Liver (tissue), 8 donors: ENCODE measurements at regions not wholly inside any gene's neighbourhood (a gene's known extent, or its start where the extent isn't known, plus 50 kb on each side); places are given as distances from the start of the nearest gene placed in this dataset.

Experiments used
- DNase-seq: peaks from one replicate; pipeline ENCODE4 v3.0.0-alpha.2; 2017; ENCODE audit warnings: low spot score
- H3K27ac ChIP-seq, 2 donors: one replicate each; pipeline ENCODE4 v1.7.0; 2013; ENCODE audit warnings: inconsistent platforms in 2 of 2, low read length in 2 of 2, control low read depth in 1 of 2, low read depth in 1 of 2, mild to moderate bottlenecking in 1 of 2
- H3K27me3 ChIP-seq, 4 donors: one replicate each; pipeline versions ENCODE4 v1.6.1 to v1.7.0; 2013; ENCODE audit warnings: low read length in 3 of 4, inconsistent platforms in 1 of 4, mild to moderate bottlenecking in 1 of 4, moderate library complexity in 1 of 4; ENCODE audit not compliant: control insufficient read depth in 4 of 4, insufficient read depth in 4 of 4
- H3K36me3 ChIP-seq, 4 donors: one replicate each; pipeline versions ENCODE4 v1.6.1 to v1.7.0; 2013; ENCODE audit warnings: low read length in 3 of 4, mild to moderate bottlenecking in 3 of 4, low read depth in 1 of 4, moderate library complexity in 1 of 4; ENCODE audit not compliant: control insufficient read depth in 4 of 4, insufficient read depth in 3 of 4
- H3K4me1 ChIP-seq, 4 donors: one replicate each; pipeline versions ENCODE4 v1.6.1 to v1.7.0; 2013; ENCODE audit warnings: low read length in 3 of 4, mild to moderate bottlenecking in 3 of 4, moderate library complexity in 1 of 4; ENCODE audit not compliant: control insufficient read depth in 4 of 4, insufficient read depth in 4 of 4
- H3K4me3 ChIP-seq, 3 donors: one replicate each; pipeline versions ENCODE4 v1.6.1 to v1.7.0; 2013; ENCODE audit warnings: low read length in 3 of 3, control low read depth in 1 of 3, low read depth in 1 of 3, mild to moderate bottlenecking in 1 of 3
- H3K9ac ChIP-seq, 2 donors: one replicate each; pipeline ENCODE4 v1.7.0; 2013; ENCODE audit warnings: low read length in 2 of 2, mild to moderate bottlenecking in 2 of 2, moderate library complexity in 2 of 2, control low read depth in 1 of 2, low read depth in 1 of 2
- H3K9me3 ChIP-seq, 4 donors: one replicate each; pipeline versions ENCODE4 v1.6.1 to v1.7.0; 2013; ENCODE audit warnings: low read length in 3 of 4; ENCODE audit not compliant: control insufficient read depth in 4 of 4
- EGR1 ChIP-seq, 2 donors: IDR thresholded peaks; 2 replicates each; pipeline ENCODE4 v1.6.1; 2016 to 2018; ENCODE audit warnings: antibody characterized with exemption in 2 of 2, low read depth in 2 of 2
- FOXA1 ChIP-seq: IDR thresholded peaks from 2 replicates; pipeline ENCODE4 v1.6.1; 2016; ENCODE audit warnings: antibody characterized with exemption
- FOXA2 ChIP-seq: IDR thresholded peaks from 2 replicates; pipeline ENCODE4 v1.6.1; 2016; ENCODE audit warnings: antibody characterized with exemption
- GABPA ChIP-seq, 2 donors: IDR thresholded peaks in 1 of 2; conservative IDR thresholded peaks in 1 of 2; 2 replicates each; pipeline ENCODE4 v1.6.1; 2016; ENCODE audit warnings: antibody characterized with exemption in 2 of 2, mild to moderate bottlenecking in 1 of 2, moderate library complexity in 1 of 2
- HNF4A ChIP-seq, 2 donors: conservative IDR thresholded peaks; 2 replicates each; pipeline ENCODE4 v1.6.1; 2016; ENCODE audit warnings: antibody characterized with exemption in 2 of 2, mild to moderate bottlenecking in 2 of 2
- RXRA ChIP-seq, 2 donors: IDR thresholded peaks; 2 replicates each; pipeline ENCODE4 v1.6.1; 2017 to 2018; ENCODE audit warnings: antibody characterized with exemption in 2 of 2, mild to moderate bottlenecking in 1 of 2
- SP1 ChIP-seq: IDR thresholded peaks from 2 replicates; pipeline ENCODE4 v1.6.1; 2018; ENCODE audit warnings: antibody characterized with exemption, mild to moderate bottlenecking
- TAF1 ChIP-seq: conservative IDR thresholded peaks from 2 replicates; pipeline ENCODE4 v1.6.1; 2016; ENCODE audit warnings: antibody characterized with exemption, mild to moderate bottlenecking
- WGBS: extraction: QIAGEN DNeasy Blood & Tissue Kit; methylation state at CpG from one replicate; pipeline ENCODE4 v1.1.7; 2013; 5-methylcytosine and 5-hydroxymethylcytosine counted together
- TF ChIP-seq, protein P1 (sequence below): IDR thresholded peaks from 2 replicates; pipeline ENCODE4 v1.6.1; 2016; ENCODE audit warnings: antibody characterized with exemption
- TF ChIP-seq, protein P2 (sequence below): IDR thresholded peaks from 2 replicates; pipeline ENCODE4 v1.6.1; 2016; ENCODE audit warnings: antibody characterized with exemption
- TF ChIP-seq, protein P3 (sequence below): IDR thresholded peaks from 2 replicates; pipeline ENCODE4 v1.6.1; 2016; ENCODE audit warnings: antibody characterized with exemption
- TF ChIP-seq, protein P4 (sequence below): fragments of 150-350 bp; IDR thresholded peaks from 2 replicates; pipeline ENCODE4 v1.5.1; 2017; ENCODE audit warnings: improper control_type of control experiment, low read depth, low read length; ENCODE audit not compliant: missing input control
- TF ChIP-seq, protein P5 (sequence below): IDR thresholded peaks from 2 replicates; pipeline ENCODE4 v1.6.1; 2016; ENCODE audit warnings: antibody characterized with exemption, mild to moderate bottlenecking
- donor health status: healthy.
- donor health status: healthy.
- donor health status: healthy.
- donor health status: healthy.
- donor health status: healthy.

DNA sequence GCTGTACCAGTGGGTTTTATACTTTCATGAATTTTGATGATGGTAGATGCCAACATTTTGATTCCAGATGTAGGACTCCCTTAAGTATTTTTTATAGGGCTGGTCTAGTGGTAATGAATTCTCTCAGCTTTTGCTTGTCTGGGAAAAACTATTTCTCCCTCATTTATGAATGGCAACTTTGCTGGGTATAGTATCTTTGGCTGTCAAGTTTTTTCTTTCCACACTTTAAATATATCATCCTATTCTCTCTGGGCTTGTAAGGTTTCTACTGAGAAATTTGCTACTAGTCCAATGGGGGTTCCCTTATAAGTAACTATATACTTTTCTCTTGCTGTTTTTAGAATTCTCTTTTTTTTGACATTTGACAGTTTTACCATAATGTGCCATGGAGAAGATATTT lies 629.3 kb downstream of the NR2F1-AS1 start:
- no peak for DNase-seq
- H3K27me3 ChIP-seq: no peaks in the 10 kb centered on the region
- no peaks in the 10 kb centered on the region for H3K4me1 ChIP-seq
- no peaks in the 10 kb centered on the region for H3K36me3 ChIP-seq
- no peak overlapping the region for H3K27ac ChIP-seq
- H3K4me3 ChIP-seq: no peak overlapping the region
- peaks cover 0 to 10% (median 1%) of the 10 kb centered on the region in 4 donors for H3K9me3 ChIP-seq
- no peak for TF ChIP-seq FOXA1
- no peak for TF ChIP-seq SP1
- no peak for TF ChIP-seq EGR1 (IDR thresholded peaks at IDR 0.05; ENCODE audit: low read depth in 2 of 2)
- no peak for TF ChIP-seq FOXA2
- TF ChIP-seq, protein P1, sequence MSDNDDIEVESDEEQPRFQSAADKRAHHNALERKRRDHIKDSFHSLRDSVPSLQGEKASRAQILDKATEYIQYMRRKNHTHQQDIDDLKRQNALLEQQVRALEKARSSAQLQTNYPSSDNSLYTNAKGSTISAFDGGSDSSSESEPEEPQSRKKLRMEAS: no peak
- no peak for TF ChIP-seq GABPA (IDR thresholded peaks at IDR 0.05 in 1 of 2, conservative IDR thresholded peaks at IDR 0.05 in 1 of 2)
- no peak for TF ChIP-seq HNF4A (conservative IDR thresholded peaks at IDR 0.05)
- TF ChIP-seq, protein P2, sequence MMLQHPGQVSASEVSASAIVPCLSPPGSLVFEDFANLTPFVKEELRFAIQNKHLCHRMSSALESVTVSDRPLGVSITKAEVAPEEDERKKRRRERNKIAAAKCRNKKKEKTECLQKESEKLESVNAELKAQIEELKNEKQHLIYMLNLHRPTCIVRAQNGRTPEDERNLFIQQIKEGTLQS: no peak
- TF ChIP-seq, protein P3, sequence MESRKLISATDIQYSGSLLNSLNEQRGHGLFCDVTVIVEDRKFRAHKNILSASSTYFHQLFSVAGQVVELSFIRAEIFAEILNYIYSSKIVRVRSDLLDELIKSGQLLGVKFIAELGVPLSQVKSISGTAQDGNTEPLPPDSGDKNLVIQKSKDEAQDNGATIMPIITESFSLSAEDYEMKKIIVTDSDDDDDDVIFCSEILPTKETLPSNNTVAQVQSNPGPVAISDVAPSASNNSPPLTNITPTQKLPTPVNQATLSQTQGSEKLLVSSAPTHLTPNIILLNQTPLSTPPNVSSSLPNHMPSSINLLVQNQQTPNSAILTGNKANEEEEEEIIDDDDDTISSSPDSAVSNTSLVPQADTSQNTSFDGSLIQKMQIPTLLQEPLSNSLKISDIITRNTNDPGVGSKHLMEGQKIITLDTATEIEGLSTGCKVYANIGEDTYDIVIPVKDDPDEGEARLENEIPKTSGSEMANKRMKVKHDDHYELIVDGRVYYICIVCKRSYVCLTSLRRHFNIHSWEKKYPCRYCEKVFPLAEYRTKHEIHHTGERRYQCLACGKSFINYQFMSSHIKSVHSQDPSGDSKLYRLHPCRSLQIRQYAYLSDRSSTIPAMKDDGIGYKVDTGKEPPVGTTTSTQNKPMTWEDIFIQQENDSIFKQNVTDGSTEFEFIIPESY: no peak
- H3K9ac ChIP-seq: no peak overlapping the region

DNA sequence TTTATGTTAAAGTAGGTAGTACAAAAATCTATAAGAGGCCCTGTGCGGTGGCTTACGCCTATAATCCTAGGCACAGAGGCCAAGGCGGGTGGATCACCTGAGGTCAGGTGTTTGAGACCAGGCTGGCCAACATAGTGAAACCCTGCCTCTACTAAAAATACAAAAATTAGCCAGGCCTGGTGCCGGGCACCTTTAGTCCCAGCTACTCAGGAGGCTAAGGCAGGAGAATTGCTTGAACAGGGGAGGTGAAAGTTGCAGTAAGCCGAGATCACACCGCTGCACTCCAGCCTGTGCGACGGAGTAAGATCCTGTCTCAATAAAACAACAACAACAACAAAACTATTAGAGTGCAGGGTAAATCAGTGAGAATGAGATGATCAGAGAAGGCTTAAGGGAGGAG lies 634.5 kb downstream of the NR2F1-AS1 start:
- TF ChIP-seq SP1 (no peak), FOXA2 (no peak), TAF1 (no peak), RXRA (IDR thresholded peaks at IDR 0.05) (no peak), FOXA1 (no peak)
- TF ChIP-seq, protein P4, sequence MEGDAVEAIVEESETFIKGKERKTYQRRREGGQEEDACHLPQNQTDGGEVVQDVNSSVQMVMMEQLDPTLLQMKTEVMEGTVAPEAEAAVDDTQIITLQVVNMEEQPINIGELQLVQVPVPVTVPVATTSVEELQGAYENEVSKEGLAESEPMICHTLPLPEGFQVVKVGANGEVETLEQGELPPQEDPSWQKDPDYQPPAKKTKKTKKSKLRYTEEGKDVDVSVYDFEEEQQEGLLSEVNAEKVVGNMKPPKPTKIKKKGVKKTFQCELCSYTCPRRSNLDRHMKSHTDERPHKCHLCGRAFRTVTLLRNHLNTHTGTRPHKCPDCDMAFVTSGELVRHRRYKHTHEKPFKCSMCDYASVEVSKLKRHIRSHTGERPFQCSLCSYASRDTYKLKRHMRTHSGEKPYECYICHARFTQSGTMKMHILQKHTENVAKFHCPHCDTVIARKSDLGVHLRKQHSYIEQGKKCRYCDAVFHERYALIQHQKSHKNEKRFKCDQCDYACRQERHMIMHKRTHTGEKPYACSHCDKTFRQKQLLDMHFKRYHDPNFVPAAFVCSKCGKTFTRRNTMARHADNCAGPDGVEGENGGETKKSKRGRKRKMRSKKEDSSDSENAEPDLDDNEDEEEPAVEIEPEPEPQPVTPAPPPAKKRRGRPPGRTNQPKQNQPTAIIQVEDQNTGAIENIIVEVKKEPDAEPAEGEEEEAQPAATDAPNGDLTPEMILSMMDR: no peak
- TF ChIP-seq, protein P3: no peak
- TF ChIP-seq, protein P5, sequence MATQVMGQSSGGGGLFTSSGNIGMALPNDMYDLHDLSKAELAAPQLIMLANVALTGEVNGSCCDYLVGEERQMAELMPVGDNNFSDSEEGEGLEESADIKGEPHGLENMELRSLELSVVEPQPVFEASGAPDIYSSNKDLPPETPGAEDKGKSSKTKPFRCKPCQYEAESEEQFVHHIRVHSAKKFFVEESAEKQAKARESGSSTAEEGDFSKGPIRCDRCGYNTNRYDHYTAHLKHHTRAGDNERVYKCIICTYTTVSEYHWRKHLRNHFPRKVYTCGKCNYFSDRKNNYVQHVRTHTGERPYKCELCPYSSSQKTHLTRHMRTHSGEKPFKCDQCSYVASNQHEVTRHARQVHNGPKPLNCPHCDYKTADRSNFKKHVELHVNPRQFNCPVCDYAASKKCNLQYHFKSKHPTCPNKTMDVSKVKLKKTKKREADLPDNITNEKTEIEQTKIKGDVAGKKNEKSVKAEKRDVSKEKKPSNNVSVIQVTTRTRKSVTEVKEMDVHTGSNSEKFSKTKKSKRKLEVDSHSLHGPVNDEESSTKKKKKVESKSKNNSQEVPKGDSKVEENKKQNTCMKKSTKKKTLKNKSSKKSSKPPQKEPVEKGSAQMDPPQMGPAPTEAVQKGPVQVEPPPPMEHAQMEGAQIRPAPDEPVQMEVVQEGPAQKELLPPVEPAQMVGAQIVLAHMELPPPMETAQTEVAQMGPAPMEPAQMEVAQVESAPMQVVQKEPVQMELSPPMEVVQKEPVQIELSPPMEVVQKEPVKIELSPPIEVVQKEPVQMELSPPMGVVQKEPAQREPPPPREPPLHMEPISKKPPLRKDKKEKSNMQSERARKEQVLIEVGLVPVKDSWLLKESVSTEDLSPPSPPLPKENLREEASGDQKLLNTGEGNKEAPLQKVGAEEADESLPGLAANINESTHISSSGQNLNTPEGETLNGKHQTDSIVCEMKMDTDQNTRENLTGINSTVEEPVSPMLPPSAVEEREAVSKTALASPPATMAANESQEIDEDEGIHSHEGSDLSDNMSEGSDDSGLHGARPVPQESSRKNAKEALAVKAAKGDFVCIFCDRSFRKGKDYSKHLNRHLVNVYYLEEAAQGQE: no peak
- no peak overlapping the region for H3K27ac ChIP-seq
- 97% methylated on average over 8 of the region's 8 CpGs for WGBS
- DNase-seq: no peak
- peaks cover 0 to under 1% (median 0%) of the 10 kb centered on the region in 4 donors for H3K9me3 ChIP-seq
- no peak overlapping the region for H3K9ac ChIP-seq
- no peak overlapping the region for H3K4me3 ChIP-seq
- no peaks in the 10 kb centered on the region for H3K36me3 ChIP-seq
- H3K27me3 ChIP-seq: no peaks in the 10 kb centered on the region
- peaks cover 0 to 7% (median 0%) of the 10 kb centered on the region in 4 donors for H3K4me1 ChIP-seq
